K562 (cell line): ENCODE measurements at regions not wholly inside any gene's neighbourhood (a gene's known extent, or its start where the extent isn't known, plus 50 kb on each side); places are given as distances from the start of the nearest gene placed in this dataset.

Experiments
- ATAC-seq: fragments of 200-7000 bp; cut with Tn5 transposase; 3 replicates; pipeline ENCODE4 v1.9.1; 2020; ENCODE audit warnings: moderate library complexity
- BruUV-seq: library from RNA; stranded (reverse); fragments of 400-500 nt; replicated peaks from 2 replicates; lab custom pipeline; 2021; lab: Mats Ljungman, UMichigan
- CTCF ChIA-PET: fragments of 300-600 bp; formaldehyde crosslinking; extraction: SDS; loops from one replicate; lab custom pipeline; 2021; ENCODE audit warnings: low intra/inter-chr PET ratio; lab: Yijun Ruan, JAX
- POLR2A ChIA-PET: fragments of 300-600, 350-650 bp; sonication (Branson Sonifier 250); formaldehyde crosslinking; extraction: SDS; loops from one replicate; lab custom pipeline; 2021; ENCODE audit warnings: antibody characterized with exemption, inconsistent platforms; lab: Yijun Ruan, JAX
- DNase-seq, 4 experiments: peaks; one replicate each; pipeline versions ENCODE4 v3.0.0 to v3.0.0-alpha.2; 2011 to 2018; ENCODE audit warnings: low spot score in 3 of 4, mixed read lengths in 3 of 4; ENCODE audit errors: extremely low read depth in 1 of 4
- FAIRE-seq: peaks from 2 replicates; lab custom pipeline; 2011; peaks lifted over from hg19 to GRCh38; lab: Jason Lieb, UNC
- H2AFZ ChIP-seq: 2 replicates; pipeline ENCODE4 v1.6.0; 2011; ENCODE audit warnings: low read depth, low read length, control low read depth, inconsistent platforms
- H3K27ac ChIP-seq: fragments of 200-600 bp; 3 replicates; pipeline ENCODE4 v1.8.0; 2011; ENCODE audit warnings: low read depth, mild to moderate bottlenecking, control low read depth, inconsistent platforms, low read length, moderate library complexity, mixed read lengths; ENCODE audit errors: extremely low read depth
- H3K27me3 ChIP-seq, 2 experiments: fragments of 300-600 bp in 1 of 2; 2 replicates in 1 of 2; 3 replicates in 1 of 2; pipeline versions ENCODE4 v1.6.0 to v1.8.0; 2011; ENCODE audit warnings: inconsistent platforms in 2 of 2, low read length in 2 of 2, mild to moderate bottlenecking in 1 of 2, mixed read lengths in 1 of 2, moderate library complexity in 1 of 2; ENCODE audit not compliant: control insufficient read depth in 2 of 2, insufficient read depth in 2 of 2
- H3K36me3 ChIP-seq: fragments of 300-600 bp; 3 replicates; pipeline ENCODE4 v1.8.0; 2011; ENCODE audit warnings: mild to moderate bottlenecking, low read length, inconsistent platforms; ENCODE audit not compliant: control insufficient read depth, insufficient read depth
- H3K4me1 ChIP-seq, 2 experiments: fragments of 200-600 bp in 1 of 2; replicated peaks in 1 of 2; 2 replicates in 1 of 2; 3 replicates in 1 of 2; pipeline versions ENCODE4 v1.5.1 to v1.8.0; 2011; ENCODE audit warnings: inconsistent platforms in 2 of 2, low read length in 2 of 2, mild to moderate bottlenecking in 1 of 2, mixed read lengths in 1 of 2, moderate library complexity in 1 of 2; ENCODE audit not compliant: control insufficient read depth in 2 of 2, insufficient read depth in 2 of 2
- H3K4me2 ChIP-seq: 2 replicates; pipeline ENCODE4 v1.6.1; 2011; ENCODE audit warnings: low read length, control low read depth, inconsistent platforms, mixed read lengths; ENCODE audit not compliant: insufficient read depth
- H3K4me3 ChIP-seq: fragments of 200-600 bp; sonication (generic), shearing (Covaris generic); 2 replicates; pipeline ENCODE4 v1.5.1; 2016; ENCODE audit warnings: control low read depth, inconsistent platforms
- H3K79me2 ChIP-seq: fragments of 200-600 bp; 3 replicates; pipeline ENCODE4 v1.8.0; 2011; ENCODE audit warnings: low read length, inconsistent platforms; ENCODE audit not compliant: control insufficient read depth, insufficient read depth
- H3K9ac ChIP-seq, 2 experiments: 2 replicates each; pipeline versions ENCODE4 v1.6.0 to v1.6.1; 2011; ENCODE audit warnings: low read depth in 2 of 2, low read length in 2 of 2, control low read depth in 1 of 2, inconsistent platforms in 1 of 2, mild to moderate bottlenecking in 1 of 2, mixed read lengths in 1 of 2; ENCODE audit not compliant: insufficient read depth in 1 of 2
- H3K9me1 ChIP-seq: one replicate; pipeline ENCODE4 v1.6.0; 2011; ENCODE audit warnings: inconsistent platforms, mild to moderate bottlenecking, low read length, moderate library complexity; ENCODE audit not compliant: control insufficient read depth, insufficient read depth
- H3K9me3 ChIP-seq: replicated peaks from 2 replicates; pipeline ENCODE4 v1.5.1; 2011; ENCODE audit warnings: low read depth, low read length, inconsistent platforms; ENCODE audit not compliant: control insufficient read depth, insufficient read depth
- H4K20me1 ChIP-seq: replicated peaks from 2 replicates; pipeline ENCODE4 v1.6.1; 2011; ENCODE audit warnings: low read length, inconsistent platforms, mixed read lengths; ENCODE audit not compliant: control insufficient read depth, insufficient read depth
- CUX1 ChIP-seq: fragments of 200-800 bp; sonication (Bioruptor generic); IDR thresholded peaks from 2 replicates; pipeline ENCODE4 v1.6.1; 2016; ENCODE audit warnings: missing genetic modification characterization, missing compliant biosample characterization
- ELF1 ChIP-seq: fragments of 200-800 bp; sonication (Bioruptor generic); IDR thresholded peaks from 2 replicates; pipeline ENCODE4 v1.6.1; 2016; ENCODE audit warnings: missing genetic modification characterization, missing compliant biosample characterization
- IRF9 ChIP-seq: fragments of 450-650 bp; IDR thresholded peaks from 2 replicates; pipeline ENCODE4 v1.6.1; 2016; ENCODE audit warnings: missing biosample characterization, missing genetic modification characterization
- MED1 ChIP-seq: sonication (generic); formaldehyde crosslinking; IDR thresholded peaks from 2 replicates; pipeline ENCODE4 v1.8.1; 2023; ENCODE audit warnings: missing genetic modification reagents, borderline replicate concordance
- USF1 ChIP-seq: sonication (generic); formaldehyde crosslinking; IDR thresholded peaks from 2 replicates; pipeline ENCODE4 v1.9.0; 2022; ENCODE audit warnings: mild to moderate bottlenecking, missing genetic modification reagents
- WGBS: fragments of 100-300 bp; shearing (Covaris generic); methylation state at CpG from one replicate; pipeline ENCODE4 v1.1.6; 2016; ENCODE audit warnings: low coverage, mixed read lengths; ENCODE audit not compliant: insufficient coverage; ENCODE audit errors: missing lambda C conversion rate; 5-methylcytosine and 5-hydroxymethylcytosine counted together
- in situ Hi-C: fragments of 300-500 bp; cut with MboI; formaldehyde crosslinking; loops from 4 replicates; pipeline ENCODE4 v1.15.0; 2018; ENCODE audit warnings: inconsistent platforms, mixed read lengths
- intact Hi-C: fragments of 100-400 bp; cut with micrococcal nuclease; formaldehyde crosslinking; loops from 2 replicates; pipeline ENCODE4 v1.14.2; 2022

- 1% methylated on average over 6 of the region's 6 CpGs for WGBS
- CTCF ChIA-PET: no interaction called here
- no peak overlapping the region for H3K4me2 ChIP-seq
Measured at GRCh38 chr12:127509066-127509778, 757.7 kb upstream of the TMEM132C start.

GRCh38 chr12:127515941-127516340 lies 751.0 kb upstream of the TMEM132C start:
- no peak overlapping the region for H3K4me3 ChIP-seq
- no peaks in the 10 kb centered on the region for H3K27me3 ChIP-seq
- DNase-seq: no peak
- ChIA-PET CTCF (no interaction called here), POLR2A (no interaction called here)
- no peak overlapping the region for H3K4me2 ChIP-seq
- intact Hi-C loops: no loop called here
- H3K4me1 ChIP-seq: no peaks in the 10 kb centered on the region
- no peak for ATAC-seq
- no peak overlapping the region for H2AFZ ChIP-seq
- no peak for FAIRE-seq
- H3K36me3 ChIP-seq: no peaks in the 10 kb centered on the region
- no peak overlapping the region for H3K27ac ChIP-seq
- in situ Hi-C loops: no loop called here
- no peaks in the 10 kb centered on the region for H3K79me2 ChIP-seq
- H3K9me1 ChIP-seq: no peaks in the 10 kb centered on the region
- no peak overlapping the region for H3K9ac ChIP-seq
- 0% methylated on average over 2 of the region's 2 CpGs for WGBS
- 0 out of 2 replicates have a peak, but pooled peaks cover 2% of the 10 kb centered on the region for H3K9me3 ChIP-seq
- BruUV-seq: no TSS peak
- H4K20me1 ChIP-seq: no peaks in the 10 kb centered on the region
- TF ChIP-seq IRF9 (no peak), MED1 (no peak), CUX1 (CRISPR knock-in tag) (no peak), ELF1 (tag) (no peak)

More at GRCh38 chr12:127509066-127509778, 757.7 kb upstream of the TMEM132C start:
- POLR2A ChIA-PET: no interaction called here
- Histone ChIP-seq H3K27me3 (no peaks in the 10 kb centered on the region), H3K36me3 (no peaks in the 10 kb centered on the region), H3K9me3 (no peaks in the 10 kb centered on the region), H3K9me1 (no peaks in the 10 kb centered on the region), H3K4me3 (no peak overlapping the region), H2AFZ (no peak overlapping the region), H4K20me1 (no peaks in the 10 kb centered on the region), H3K4me1 (no peaks in the 10 kb centered on the region), H3K79me2 (no peaks in the 10 kb centered on the region), H3K27ac (no peak overlapping the region), H3K9ac (no peak overlapping the region)
- in situ Hi-C loops (no loop called here), intact Hi-C loops (no loop called here)
- DNase-seq (no peak), FAIRE-seq (no peak), ATAC-seq (no peak)
- BruUV-seq: no TSS peak
- TF ChIP-seq USF1 (CRISPR knock-in tag): no peak
